SK-N-SH treated with all-trans-retinoic acid at 6 μM for 48 hours (cell line): ENCODE measurements at regions not wholly inside any gene's neighbourhood (a gene's known extent, or its start where the extent isn't known, plus 50 kb on each side); places are given as distances from the start of the nearest gene placed in this dataset.

Experiments
- ATAC-seq: fragments of 200-7000 bp; cut with Tn5 transposase; 3 replicates; pipeline ENCODE4 v1.9.1; 2020; ENCODE audit warnings: mild to moderate bottlenecking, moderate library complexity
- ARNTL ChIP-seq: fragments of 450-650 bp; formaldehyde crosslinking; IDR thresholded peaks from 2 replicates; pipeline ENCODE4 v1.5.0; 2020; ENCODE audit warnings: low read depth, mild to moderate bottlenecking, moderate library complexity, borderline replicate concordance
- BACH2 ChIP-seq: fragments of 250-450 bp; sonication (Bioruptor Pico); IDR thresholded peaks from 2 replicates; pipeline ENCODE4 v1.9.0; 2021; ENCODE audit warnings: mild to moderate bottlenecking, borderline replicate concordance
- CSDC2 ChIP-seq: fragments of 250-450 bp; sonication (Bioruptor Pico); IDR thresholded peaks from 2 replicates; pipeline ENCODE4 v1.5.0; 2020; ENCODE audit warnings: mild to moderate bottlenecking, moderate library complexity
- ESRRG ChIP-seq: fragments of 250-450 bp; sonication (Bioruptor Pico); IDR thresholded peaks from 2 replicates; pipeline ENCODE4 v1.6.1; 2021; ENCODE audit warnings: mild to moderate bottlenecking
- GLIS3 ChIP-seq: fragments of 250-450 bp; sonication (Bioruptor Pico); IDR thresholded peaks from 2 replicates; pipeline ENCODE4 v1.5.0; 2020; ENCODE audit warnings: mild to moderate bottlenecking, moderate library complexity
- ISL1 ChIP-seq: fragments of 250-450 bp; sonication (Bioruptor Pico); IDR thresholded peaks from 2 replicates; pipeline ENCODE4 v2.1.2; 2022; ENCODE audit warnings: mild to moderate bottlenecking, moderate library complexity
- OSR1 ChIP-seq: fragments of 250-450 bp; sonication (Bioruptor Pico); IDR thresholded peaks from 2 replicates; pipeline ENCODE4 v1.8.0; 2022; ENCODE audit warnings: moderate library complexity, mild to moderate bottlenecking, inconsistent platforms
- PPARA ChIP-seq: fragments of 250-450 bp; sonication (Bioruptor Pico); IDR thresholded peaks from 2 replicates; pipeline ENCODE4 v1.5.0; 2020; ENCODE audit warnings: mild to moderate bottlenecking, borderline replicate concordance
- RARB ChIP-seq: fragments of 250-450 bp; sonication (Bioruptor Pico); IDR thresholded peaks from 2 replicates; pipeline ENCODE4 v1.8.0; 2021; ENCODE audit warnings: mild to moderate bottlenecking, moderate library complexity
- SNAI2 ChIP-seq: fragments of 250-450 bp; sonication (Bioruptor Pico); IDR thresholded peaks from 2 replicates; pipeline ENCODE4 v1.5.0; 2020; ENCODE audit warnings: mild to moderate bottlenecking, moderate library complexity
- TCF4 ChIP-seq: fragments of 250-450 bp; sonication (Bioruptor Pico); IDR thresholded peaks from 2 replicates; pipeline ENCODE4 v1.8.0; 2021; ENCODE audit warnings: mild to moderate bottlenecking, moderate library complexity, borderline replicate concordance
- TOX ChIP-seq: fragments of 250-450 bp; sonication (Bioruptor Pico); IDR thresholded peaks from 2 replicates; pipeline ENCODE4 v1.8.0; 2021; ENCODE audit warnings: mild to moderate bottlenecking, moderate library complexity, borderline replicate concordance
- ZC3H10 ChIP-seq: fragments of 250-450 bp; sonication (Bioruptor Pico); IDR thresholded peaks from 2 replicates; pipeline ENCODE4 v1.5.1; 2021; ENCODE audit warnings: mild to moderate bottlenecking, moderate library complexity
- ZFP3 ChIP-seq: fragments of 250-450 bp; sonication (Bioruptor Pico); IDR thresholded peaks from 2 replicates; pipeline ENCODE4 v1.5.0; 2020; ENCODE audit warnings: mild to moderate bottlenecking, moderate library complexity
- ZFP30 ChIP-seq: fragments of 450-650 bp; formaldehyde crosslinking; IDR thresholded peaks from 2 replicates; pipeline ENCODE4 v1.5.0; 2022; ENCODE audit warnings: mild to moderate bottlenecking, moderate library complexity
- ZNF565 ChIP-seq: fragments of 450-650 bp; formaldehyde crosslinking; conservative IDR thresholded peaks from 2 replicates; pipeline ENCODE4 v1.5.0; 2020; ENCODE audit warnings: low read depth, mild to moderate bottlenecking, moderate library complexity
- ZNF8 ChIP-seq: fragments of 450-650 bp; formaldehyde crosslinking; IDR thresholded peaks from 2 replicates; pipeline ENCODE4 v1.5.0; 2020; ENCODE audit warnings: mild to moderate bottlenecking, moderate library complexity
- TF ChIP-seq, protein P1 (sequence below): fragments of 250-450 bp; sonication (Bioruptor Pico); IDR thresholded peaks from 2 replicates; pipeline ENCODE4 v1.8.0; 2020; ENCODE audit warnings: mild to moderate bottlenecking, moderate library complexity, borderline replicate concordance
- TF ChIP-seq, protein P2 (sequence below): fragments of 250-450 bp; sonication (Bioruptor Pico); IDR thresholded peaks from 2 replicates; pipeline ENCODE4 v1.5.0; 2020; ENCODE audit warnings: mild to moderate bottlenecking, moderate library complexity
- TF ChIP-seq, protein P3 (sequence below): fragments of 250-450 bp; sonication (Bioruptor Pico); IDR thresholded peaks from 2 replicates; pipeline ENCODE4 v1.5.1; 2020; ENCODE audit warnings: low read depth, mild to moderate bottlenecking, moderate library complexity
- TF ChIP-seq, protein P4 (sequence below): fragments of 250-450 bp; sonication (Bioruptor Pico); IDR thresholded peaks from 2 replicates; pipeline ENCODE4 v1.5.1; 2021; ENCODE audit warnings: mild to moderate bottlenecking, moderate library complexity

DNA sequence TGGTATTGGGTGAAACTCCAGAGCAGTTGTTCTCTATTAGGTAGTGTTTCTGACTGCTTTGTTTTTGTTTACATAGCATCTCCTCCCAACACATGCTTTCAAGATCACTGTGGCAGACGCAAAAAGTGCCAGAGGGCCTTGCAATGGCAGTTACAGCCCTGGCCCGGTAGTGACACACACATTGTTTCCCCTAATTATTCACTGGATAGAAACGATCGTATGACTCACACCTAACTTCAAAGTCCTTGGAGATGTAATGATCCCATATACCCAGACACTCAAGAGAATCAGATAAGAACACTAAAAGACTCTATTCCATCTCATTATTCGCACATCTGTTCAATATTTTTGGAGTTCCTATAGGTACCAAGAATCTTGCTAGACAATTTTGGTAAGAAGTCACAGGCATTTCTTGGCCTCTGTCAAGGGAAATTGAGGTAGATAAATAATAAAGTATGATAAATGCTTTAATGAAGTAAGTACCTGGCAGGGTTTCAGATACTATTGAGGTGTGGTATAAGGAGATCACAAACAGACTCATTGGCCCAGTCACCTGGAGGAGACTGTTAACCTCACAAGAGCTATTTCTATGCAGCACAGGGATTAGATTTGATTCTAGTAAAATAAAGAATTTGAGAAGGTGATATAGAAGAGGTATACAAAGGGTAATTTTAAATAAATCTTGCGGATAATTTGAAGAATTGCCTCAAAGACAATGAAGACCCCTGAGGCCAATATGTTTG lies 485.3 kb downstream of the SLITRK6 start:
- ATAC-seq: peak; percentile 71
- TF ChIP-seq ZNF8 (peak; percentile 58; the same call in 1 of the 2 replicates), ISL1 (CRISPR knock-in tag) (no peak)

DNA sequence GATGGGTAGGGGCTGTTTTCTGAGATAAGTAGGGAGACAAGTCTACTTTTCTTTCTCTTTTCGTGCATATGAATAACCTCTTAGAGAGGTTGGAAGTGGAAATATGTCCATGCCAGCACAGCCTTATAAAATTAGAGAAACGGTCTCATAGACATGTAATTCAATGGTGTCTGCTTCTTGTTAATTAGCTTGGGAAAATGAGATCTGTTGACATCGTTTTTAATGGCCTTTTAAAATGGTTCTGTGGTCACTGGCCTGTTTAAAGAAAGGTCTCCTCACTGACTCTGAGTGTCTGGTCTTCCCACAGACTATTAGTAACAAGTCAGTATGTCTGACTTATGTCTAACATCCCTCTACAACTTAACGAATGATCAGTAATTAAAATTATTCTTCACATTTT lies 487.1 kb downstream of the SLITRK6 start:
- no peak for ATAC-seq
- TF ChIP-seq, protein P1, sequence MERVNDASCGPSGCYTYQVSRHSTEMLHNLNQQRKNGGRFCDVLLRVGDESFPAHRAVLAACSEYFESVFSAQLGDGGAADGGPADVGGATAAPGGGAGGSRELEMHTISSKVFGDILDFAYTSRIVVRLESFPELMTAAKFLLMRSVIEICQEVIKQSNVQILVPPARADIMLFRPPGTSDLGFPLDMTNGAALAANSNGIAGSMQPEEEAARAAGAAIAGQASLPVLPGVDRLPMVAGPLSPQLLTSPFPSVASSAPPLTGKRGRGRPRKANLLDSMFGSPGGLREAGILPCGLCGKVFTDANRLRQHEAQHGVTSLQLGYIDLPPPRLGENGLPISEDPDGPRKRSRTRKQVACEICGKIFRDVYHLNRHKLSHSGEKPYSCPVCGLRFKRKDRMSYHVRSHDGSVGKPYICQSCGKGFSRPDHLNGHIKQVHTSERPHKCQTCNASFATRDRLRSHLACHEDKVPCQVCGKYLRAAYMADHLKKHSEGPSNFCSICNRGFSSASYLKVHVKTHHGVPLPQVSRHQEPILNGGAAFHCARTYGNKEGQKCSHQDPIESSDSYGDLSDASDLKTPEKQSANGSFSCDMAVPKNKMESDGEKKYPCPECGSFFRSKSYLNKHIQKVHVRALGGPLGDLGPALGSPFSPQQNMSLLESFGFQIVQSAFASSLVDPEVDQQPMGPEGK (CRISPR knock-in tag): no peak
- TF ChIP-seq ZFP30 (CRISPR knock-in tag) (no peak), SNAI2 (CRISPR knock-in tag) (no peak)

DNA sequence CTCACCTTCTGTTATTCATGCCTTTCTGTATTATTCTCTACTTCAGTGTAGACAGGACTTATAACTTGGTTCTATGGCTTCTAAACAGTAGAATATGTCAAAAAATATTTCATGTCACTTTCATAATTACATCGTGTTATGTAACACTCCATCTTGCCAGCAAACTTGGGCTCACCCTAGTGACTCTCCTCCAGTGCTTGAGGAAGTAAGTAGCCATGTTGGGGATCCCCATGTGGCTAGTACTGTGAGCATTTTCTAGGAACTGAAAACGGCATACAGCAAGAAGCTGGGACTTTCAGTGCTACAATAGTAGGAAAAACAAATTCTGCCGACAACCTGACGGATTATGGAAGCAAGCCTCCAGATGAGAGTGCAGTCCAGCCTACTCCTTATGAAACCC lies 495.6 kb downstream of the SLITRK6 start:
- no peak for ATAC-seq
- no peak for TF ChIP-seq BACH2
- TF ChIP-seq PPARA: no peak
- TF ChIP-seq, protein P1 (CRISPR knock-in tag): no peak
- TF ChIP-seq RARB (CRISPR knock-in tag): no peak
- TF ChIP-seq TOX: no peak
- TF ChIP-seq ZFP30 (CRISPR knock-in tag): no peak
- TF ChIP-seq ARNTL (CRISPR knock-in tag): no peak
- TF ChIP-seq TCF4 (CRISPR knock-in tag): no peak
- TF ChIP-seq SNAI2 (CRISPR knock-in tag): no peak
- TF ChIP-seq GLIS3 (CRISPR knock-in tag): no peak
- TF ChIP-seq ZNF8: no peak
- TF ChIP-seq ZC3H10 (CRISPR knock-in tag): no peak
- no peak for TF ChIP-seq CSDC2
- TF ChIP-seq ZFP3 (CRISPR knock-in tag): no peak
- TF ChIP-seq, all 23 proteins: peak for 0

DNA sequence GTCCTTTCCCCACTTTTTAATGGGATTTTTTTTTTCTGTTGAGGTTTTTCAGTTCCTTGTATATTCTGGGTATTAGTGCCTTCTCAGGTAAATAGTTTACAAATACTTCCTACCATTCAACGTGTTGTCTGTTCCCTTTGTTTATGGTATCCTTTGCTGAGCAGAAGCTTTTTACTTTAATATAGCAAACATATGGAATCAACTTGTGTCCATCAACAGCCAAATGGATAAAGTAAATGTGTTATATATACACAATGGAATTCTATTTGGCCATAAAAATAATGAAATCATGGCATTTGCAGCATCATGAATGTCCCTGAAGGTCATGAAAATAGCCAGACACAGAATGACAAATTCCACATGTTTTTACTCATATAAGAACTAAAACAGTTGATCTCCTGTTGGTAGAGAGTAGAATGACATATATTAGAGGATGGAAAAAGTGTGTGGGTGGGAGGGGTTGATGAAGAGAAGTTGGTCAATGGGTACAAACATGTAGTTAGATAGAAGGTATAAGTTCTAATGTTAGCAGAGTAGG lies 500.8 kb downstream of the SLITRK6 start:
- ATAC-seq: no peak
- TF ChIP-seq ESRRG (no peak), ISL1 (CRISPR knock-in tag) (peak; percentile 24; the same call in 1 of the 2 replicates)

DNA sequence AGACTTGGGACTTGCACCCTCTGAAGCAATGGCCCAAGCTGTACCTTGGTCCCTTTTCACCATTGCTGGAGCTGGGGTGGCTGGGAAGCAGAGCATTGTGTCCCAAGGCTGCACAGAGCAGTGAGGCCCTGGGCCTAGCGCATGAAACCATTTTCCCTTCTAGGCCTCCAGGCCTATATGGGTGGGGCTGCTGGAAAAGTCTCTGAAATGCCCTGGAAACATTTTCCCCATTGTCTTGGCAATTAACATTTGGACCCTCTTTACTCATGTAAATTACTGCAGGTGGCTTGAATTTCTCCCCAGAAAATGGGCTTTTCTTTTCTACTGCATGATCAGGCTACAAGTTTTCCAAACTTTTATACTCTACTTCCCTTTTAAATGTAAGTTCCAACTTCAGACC lies 510.5 kb downstream of the SLITRK6 start:
- no peak for TF ChIP-seq ZNF8
- no peak for TF ChIP-seq TOX
- TF ChIP-seq OSR1 (CRISPR knock-in tag): no peak
- TF ChIP-seq ZNF565 (CRISPR knock-in tag): no peak
- TF ChIP-seq RARB (CRISPR knock-in tag): no peak
- TF ChIP-seq TCF4 (CRISPR knock-in tag): no peak
- TF ChIP-seq, protein P2, sequence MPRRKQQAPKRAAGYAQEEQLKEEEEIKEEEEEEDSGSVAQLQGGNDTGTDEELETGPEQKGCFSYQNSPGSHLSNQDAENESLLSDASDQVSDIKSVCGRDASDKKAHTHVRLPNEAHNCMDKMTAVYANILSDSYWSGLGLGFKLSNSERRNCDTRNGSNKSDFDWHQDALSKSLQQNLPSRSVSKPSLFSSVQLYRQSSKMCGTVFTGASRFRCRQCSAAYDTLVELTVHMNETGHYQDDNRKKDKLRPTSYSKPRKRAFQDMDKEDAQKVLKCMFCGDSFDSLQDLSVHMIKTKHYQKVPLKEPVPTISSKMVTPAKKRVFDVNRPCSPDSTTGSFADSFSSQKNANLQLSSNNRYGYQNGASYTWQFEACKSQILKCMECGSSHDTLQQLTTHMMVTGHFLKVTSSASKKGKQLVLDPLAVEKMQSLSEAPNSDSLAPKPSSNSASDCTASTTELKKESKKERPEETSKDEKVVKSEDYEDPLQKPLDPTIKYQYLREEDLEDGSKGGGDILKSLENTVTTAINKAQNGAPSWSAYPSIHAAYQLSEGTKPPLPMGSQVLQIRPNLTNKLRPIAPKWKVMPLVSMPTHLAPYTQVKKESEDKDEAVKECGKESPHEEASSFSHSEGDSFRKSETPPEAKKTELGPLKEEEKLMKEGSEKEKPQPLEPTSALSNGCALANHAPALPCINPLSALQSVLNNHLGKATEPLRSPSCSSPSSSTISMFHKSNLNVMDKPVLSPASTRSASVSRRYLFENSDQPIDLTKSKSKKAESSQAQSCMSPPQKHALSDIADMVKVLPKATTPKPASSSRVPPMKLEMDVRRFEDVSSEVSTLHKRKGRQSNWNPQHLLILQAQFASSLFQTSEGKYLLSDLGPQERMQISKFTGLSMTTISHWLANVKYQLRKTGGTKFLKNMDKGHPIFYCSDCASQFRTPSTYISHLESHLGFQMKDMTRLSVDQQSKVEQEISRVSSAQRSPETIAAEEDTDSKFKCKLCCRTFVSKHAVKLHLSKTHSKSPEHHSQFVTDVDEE (CRISPR knock-in tag): no peak
- TF ChIP-seq ZC3H10 (CRISPR knock-in tag): no peak
- TF ChIP-seq, protein P3, sequence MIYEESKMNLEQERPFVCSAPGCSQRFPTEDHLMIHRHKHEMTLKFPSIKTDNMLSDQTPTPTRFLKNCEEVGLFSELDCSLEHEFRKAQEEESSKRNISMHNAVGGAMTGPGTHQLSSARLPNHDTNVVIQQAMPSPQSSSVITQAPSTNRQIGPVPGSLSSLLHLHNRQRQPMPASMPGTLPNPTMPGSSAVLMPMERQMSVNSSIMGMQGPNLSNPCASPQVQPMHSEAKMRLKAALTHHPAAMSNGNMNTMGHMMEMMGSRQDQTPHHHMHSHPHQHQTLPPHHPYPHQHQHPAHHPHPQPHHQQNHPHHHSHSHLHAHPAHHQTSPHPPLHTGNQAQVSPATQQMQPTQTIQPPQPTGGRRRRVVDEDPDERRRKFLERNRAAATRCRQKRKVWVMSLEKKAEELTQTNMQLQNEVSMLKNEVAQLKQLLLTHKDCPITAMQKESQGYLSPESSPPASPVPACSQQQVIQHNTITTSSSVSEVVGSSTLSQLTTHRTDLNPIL (CRISPR knock-in tag): no peak
- no peak for TF ChIP-seq ESRRG
- no peak for TF ChIP-seq ISL1 (CRISPR knock-in tag)
- TF ChIP-seq BACH2: no peak
- no peak for TF ChIP-seq ZFP30 (CRISPR knock-in tag)
- TF ChIP-seq GLIS3 (CRISPR knock-in tag): no peak
- TF ChIP-seq, protein P4, sequence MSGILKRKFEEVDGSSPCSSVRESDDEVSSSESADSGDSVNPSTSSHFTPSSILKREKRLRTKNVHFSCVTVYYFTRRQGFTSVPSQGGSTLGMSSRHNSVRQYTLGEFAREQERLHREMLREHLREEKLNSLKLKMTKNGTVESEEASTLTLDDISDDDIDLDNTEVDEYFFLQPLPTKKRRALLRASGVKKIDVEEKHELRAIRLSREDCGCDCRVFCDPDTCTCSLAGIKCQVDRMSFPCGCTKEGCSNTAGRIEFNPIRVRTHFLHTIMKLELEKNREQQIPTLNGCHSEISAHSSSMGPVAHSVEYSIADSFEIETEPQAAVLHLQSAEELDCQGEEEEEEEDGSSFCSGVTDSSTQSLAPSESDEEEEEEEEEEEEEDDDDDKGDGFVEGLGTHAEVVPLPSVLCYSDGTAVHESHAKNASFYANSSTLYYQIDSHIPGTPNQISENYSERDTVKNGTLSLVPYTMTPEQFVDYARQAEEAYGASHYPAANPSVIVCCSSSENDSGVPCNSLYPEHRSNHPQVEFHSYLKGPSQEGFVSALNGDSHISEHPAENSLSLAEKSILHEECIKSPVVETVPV (CRISPR knock-in tag): no peak
- TF ChIP-seq CSDC2: no peak
- ATAC-seq: no peak
